ENCODE measurements at regions not wholly inside any gene's neighbourhood (a gene's known extent, or its start where the extent isn't known, plus 50 kb on each side); places are given as distances from the start of the nearest gene placed in this dataset.

- H3K4me1 ChIP-seq (ENCODE audit: control insufficient read depth in 3 of 3, insufficient read depth in 3 of 3, low read length in 3 of 3) = no peaks in the 10 kb centered on the region
- no peak overlapping the region for H3K4me3 ChIP-seq (ENCODE audit: low read length in 3 of 3)
- H3K27me3 ChIP-seq (ENCODE audit: control insufficient read depth in 3 of 3, insufficient read depth in 3 of 3, low read length in 3 of 3) = no peaks in the 10 kb centered on the region
- no peak overlapping the region for H3K9ac ChIP-seq (ENCODE audit: low read depth in 1 of 3, low read length in 3 of 3)
- H3K9me3 ChIP-seq (ENCODE audit: control insufficient read depth in 3 of 3, low read length in 3 of 3) = no peaks in the 10 kb centered on the region
- H3K36me3 ChIP-seq (ENCODE audit: control insufficient read depth in 3 of 3, insufficient read depth in 3 of 3, low read length in 3 of 3) = no peaks in the 10 kb centered on the region
- no peak overlapping the region for H3K27ac ChIP-seq (ENCODE audit: low read depth, low read length)
Measured at GRCh38 chr2:8625399-8626300, 56.2 kb upstream of the ID2 start.

- Histone ChIP-seq H3K9me3 (ENCODE audit: control insufficient read depth in 3 of 3, low read length in 3 of 3) (no peaks in the 10 kb centered on the region), H3K27ac (ENCODE audit: low read depth, low read length) (no peak overlapping the region), H3K36me3 (ENCODE audit: control insufficient read depth in 3 of 3, insufficient read depth in 3 of 3, low read length in 3 of 3) (no peaks in the 10 kb centered on the region), H3K4me1 (ENCODE audit: control insufficient read depth in 3 of 3, insufficient read depth in 3 of 3, low read length in 3 of 3) (no peaks in the 10 kb centered on the region), H3K27me3 (ENCODE audit: control insufficient read depth in 3 of 3, insufficient read depth in 3 of 3, low read length in 3 of 3) (peaks cover 0 to 2% (median 0%) of the 10 kb centered on the region in 3 donors), H3K4me3 (ENCODE audit: low read length in 3 of 3) (no peak overlapping the region), H3K9ac (ENCODE audit: low read depth in 1 of 3, low read length in 3 of 3) (no peak overlapping the region)
Measured at GRCh38 chr2:8626572-8626971, 55.3 kb upstream of the ID2 start.

- Histone ChIP-seq H3K9me3 (ENCODE audit: control insufficient read depth in 3 of 3, low read length in 3 of 3) (no peaks in the 10 kb centered on the region), H3K27me3 (ENCODE audit: control insufficient read depth in 3 of 3, insufficient read depth in 3 of 3, low read length in 3 of 3) (peaks cover 0 to 5% (median 0%) of the 10 kb centered on the region in 3 donors), H3K27ac (ENCODE audit: low read depth, low read length) (no peak overlapping the region), H3K4me3 (ENCODE audit: low read length in 3 of 3) (no peak overlapping the region), H3K9ac (ENCODE audit: low read depth in 1 of 3, low read length in 3 of 3) (no peak overlapping the region), H3K4me1 (ENCODE audit: control insufficient read depth in 3 of 3, insufficient read depth in 3 of 3, low read length in 3 of 3) (no peaks in the 10 kb centered on the region), H3K36me3 (ENCODE audit: control insufficient read depth in 3 of 3, insufficient read depth in 3 of 3, low read length in 3 of 3) (no peaks in the 10 kb centered on the region)
Measured at GRCh38 chr2:8627019-8627691, 54.7 kb upstream of the ID2 start.

- H3K4me1 ChIP-seq (ENCODE audit: control insufficient read depth in 3 of 3, insufficient read depth in 3 of 3, low read length in 3 of 3) = no peaks in the 10 kb centered on the region
Measured at GRCh38 chr2:8627692-8628085, 54.2 kb upstream of the ID2 start.

GRCh38 chr2:8628179-8628865 is 53.5 kb upstream of the ID2 start:
- peaks cover 0 to 5% (median 0%) of the 10 kb centered on the region in 3 donors for H3K27me3 ChIP-seq (ENCODE audit: control insufficient read depth in 3 of 3, insufficient read depth in 3 of 3, low read length in 3 of 3)
- H3K4me1 ChIP-seq (ENCODE audit: control insufficient read depth in 3 of 3, insufficient read depth in 3 of 3, low read length in 3 of 3) = no peaks in the 10 kb centered on the region
- no peak overlapping the region for H3K9ac ChIP-seq (ENCODE audit: low read depth in 1 of 3, low read length in 3 of 3)
- H3K27ac ChIP-seq (ENCODE audit: low read depth, low read length) = no peak overlapping the region
- no peaks in the 10 kb centered on the region for H3K36me3 ChIP-seq (ENCODE audit: control insufficient read depth in 3 of 3, insufficient read depth in 3 of 3, low read length in 3 of 3)
- H3K9me3 ChIP-seq (ENCODE audit: control insufficient read depth in 3 of 3, low read length in 3 of 3) = no peaks in the 10 kb centered on the region
- no peak overlapping the region for H3K4me3 ChIP-seq (ENCODE audit: low read length in 3 of 3)

More at GRCh38 chr2:8627692-8628085, 54.2 kb upstream of the ID2 start:
- no peaks in the 10 kb centered on the region for H3K9me3 ChIP-seq (ENCODE audit: control insufficient read depth in 3 of 3, low read length in 3 of 3)
- H3K9ac ChIP-seq (ENCODE audit: low read depth in 1 of 3, low read length in 3 of 3) = no peak overlapping the region
- H3K27ac ChIP-seq (ENCODE audit: low read depth, low read length) = no peak overlapping the region
- H3K4me3 ChIP-seq (ENCODE audit: low read length in 3 of 3) = no peak overlapping the region
- peaks cover 0 to 5% (median 0%) of the 10 kb centered on the region in 3 donors for H3K27me3 ChIP-seq (ENCODE audit: control insufficient read depth in 3 of 3, insufficient read depth in 3 of 3, low read length in 3 of 3)
- H3K36me3 ChIP-seq (ENCODE audit: control insufficient read depth in 3 of 3, insufficient read depth in 3 of 3, low read length in 3 of 3) = no peaks in the 10 kb centered on the region

GRCh38 chr2:8628866-8629209 is 53.0 kb upstream of the ID2 start:
- no peaks in the 10 kb centered on the region for H3K4me1 ChIP-seq (ENCODE audit: control insufficient read depth in 3 of 3, insufficient read depth in 3 of 3, low read length in 3 of 3)
- H3K9me3 ChIP-seq (ENCODE audit: control insufficient read depth in 3 of 3, low read length in 3 of 3) = no peaks in the 10 kb centered on the region
- no peak overlapping the region for H3K27ac ChIP-seq (ENCODE audit: low read depth, low read length)
- no peak overlapping the region for H3K4me3 ChIP-seq (ENCODE audit: low read length in 3 of 3)
- H3K36me3 ChIP-seq (ENCODE audit: control insufficient read depth in 3 of 3, insufficient read depth in 3 of 3, low read length in 3 of 3) = no peaks in the 10 kb centered on the region
- no peak overlapping the region for H3K9ac ChIP-seq (ENCODE audit: low read depth in 1 of 3, low read length in 3 of 3)
- peaks cover 0 to 5% (median 0%) of the 10 kb centered on the region in 3 donors for H3K27me3 ChIP-seq (ENCODE audit: control insufficient read depth in 3 of 3, insufficient read depth in 3 of 3, low read length in 3 of 3)

GRCh38 chr2:8629402-8629801 is 52.5 kb upstream of the ID2 start:
- Histone ChIP-seq H3K27ac (ENCODE audit: low read depth, low read length) (no peak overlapping the region), H3K36me3 (ENCODE audit: control insufficient read depth in 3 of 3, insufficient read depth in 3 of 3, low read length in 3 of 3) (no peaks in the 10 kb centered on the region), H3K4me3 (ENCODE audit: low read length in 3 of 3) (no peak overlapping the region), H3K27me3 (ENCODE audit: control insufficient read depth in 3 of 3, insufficient read depth in 3 of 3, low read length in 3 of 3) (peaks cover 0 to 5% (median 0%) of the 10 kb centered on the region in 3 donors), H3K9me3 (ENCODE audit: control insufficient read depth in 3 of 3, low read length in 3 of 3) (no peaks in the 10 kb centered on the region), H3K4me1 (ENCODE audit: control insufficient read depth in 3 of 3, insufficient read depth in 3 of 3, low read length in 3 of 3) (no peaks in the 10 kb centered on the region), H3K9ac (ENCODE audit: low read depth in 1 of 3, low read length in 3 of 3) (no peak overlapping the region)

GRCh38 chr2:8630676-8631464 is 51.0 kb upstream of the ID2 start:
- Histone ChIP-seq H3K4me3 (ENCODE audit: low read length in 3 of 3) (no peak overlapping the region), H3K27ac (ENCODE audit: low read depth, low read length) (no peak overlapping the region), H3K9me3 (ENCODE audit: control insufficient read depth in 3 of 3, low read length in 3 of 3) (no peaks in the 10 kb centered on the region), H3K27me3 (ENCODE audit: control insufficient read depth in 3 of 3, insufficient read depth in 3 of 3, low read length in 3 of 3) (peaks cover 0 to 5% (median 0%) of the 10 kb centered on the region in 3 donors), H3K9ac (ENCODE audit: low read depth in 1 of 3, low read length in 3 of 3) (no peak overlapping the region), H3K36me3 (ENCODE audit: control insufficient read depth in 3 of 3, insufficient read depth in 3 of 3, low read length in 3 of 3) (no peaks in the 10 kb centered on the region), H3K4me1 (ENCODE audit: control insufficient read depth in 3 of 3, insufficient read depth in 3 of 3, low read length in 3 of 3) (no peaks in the 10 kb centered on the region)

- Histone ChIP-seq H3K4me1 (ENCODE audit: control insufficient read depth in 3 of 3, insufficient read depth in 3 of 3, low read length in 3 of 3) (no peaks in the 10 kb centered on the region), H3K9me3 (ENCODE audit: control insufficient read depth in 3 of 3, low read length in 3 of 3) (no peaks in the 10 kb centered on the region), H3K27ac (ENCODE audit: low read depth, low read length) (no peak overlapping the region), H3K27me3 (ENCODE audit: control insufficient read depth in 3 of 3, insufficient read depth in 3 of 3, low read length in 3 of 3) (peaks cover 0 to 5% (median 0%) of the 10 kb centered on the region in 3 donors), H3K9ac (ENCODE audit: low read depth in 1 of 3, low read length in 3 of 3) (no peak overlapping the region), H3K4me3 (ENCODE audit: low read length in 3 of 3) (no peak overlapping the region), H3K36me3 (ENCODE audit: control insufficient read depth in 3 of 3, insufficient read depth in 3 of 3, low read length in 3 of 3) (no peaks in the 10 kb centered on the region)
Measured at GRCh38 chr2:8631465-8632005, 50.3 kb upstream of the ID2 start.
